ENCODE measurements at regions not wholly inside any gene's neighbourhood (a gene's known extent, or its start where the extent isn't known, plus 50 kb on each side); places are given as distances from the start of the nearest gene placed in this dataset.
"Not testable (repeated sequence)": the region's sequence is repeated elsewhere in the genome, so short reads cannot be mapped to it uniquely, and the experiment has no call there.

DNA sequence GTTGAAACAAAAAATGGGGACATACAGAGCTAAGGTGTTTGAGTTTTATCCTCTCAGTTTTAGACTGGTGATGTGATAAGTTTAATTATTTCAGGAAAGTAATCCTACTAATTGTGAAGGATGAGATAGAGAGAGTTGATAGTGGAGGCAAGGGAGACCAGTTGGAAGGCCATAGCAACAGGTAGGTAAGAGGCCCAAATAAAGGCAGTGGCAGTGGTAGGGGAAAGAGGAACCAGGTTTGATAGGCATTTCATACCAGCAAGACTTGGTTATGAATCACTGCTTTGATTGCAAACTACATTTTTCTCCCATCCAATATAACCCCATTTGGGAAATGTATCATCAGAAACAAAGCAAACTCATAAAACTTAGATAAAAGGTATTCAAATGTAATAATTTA lies 63.1 kb upstream of the SH3GLB1 start:
- Mint-ChIP-seq H3K27me3 (ENCODE audit: unreplicated experiment) (no peaks in the 10 kb centered on the region), H3K36me3 (ENCODE audit: insufficient read depth, unreplicated experiment) (no peaks in the 10 kb centered on the region), H3K4me1 (ENCODE audit: low read depth, unreplicated experiment) (no peaks in the 10 kb centered on the region), H3K27ac (ENCODE audit: unreplicated experiment) (no peak overlapping the region), H3K9me3 (ENCODE audit: low read depth, unreplicated experiment) (no peaks in the 10 kb centered on the region), H3K4me3 (ENCODE audit: low read depth, unreplicated experiment) (no peak overlapping the region)
- DNase-seq = no peak
- CTCF ChIA-PET = no interaction called here
- BruUV-seq (replicated peaks) = no TSS peak
- TF ChIP-seq, protein P1, sequence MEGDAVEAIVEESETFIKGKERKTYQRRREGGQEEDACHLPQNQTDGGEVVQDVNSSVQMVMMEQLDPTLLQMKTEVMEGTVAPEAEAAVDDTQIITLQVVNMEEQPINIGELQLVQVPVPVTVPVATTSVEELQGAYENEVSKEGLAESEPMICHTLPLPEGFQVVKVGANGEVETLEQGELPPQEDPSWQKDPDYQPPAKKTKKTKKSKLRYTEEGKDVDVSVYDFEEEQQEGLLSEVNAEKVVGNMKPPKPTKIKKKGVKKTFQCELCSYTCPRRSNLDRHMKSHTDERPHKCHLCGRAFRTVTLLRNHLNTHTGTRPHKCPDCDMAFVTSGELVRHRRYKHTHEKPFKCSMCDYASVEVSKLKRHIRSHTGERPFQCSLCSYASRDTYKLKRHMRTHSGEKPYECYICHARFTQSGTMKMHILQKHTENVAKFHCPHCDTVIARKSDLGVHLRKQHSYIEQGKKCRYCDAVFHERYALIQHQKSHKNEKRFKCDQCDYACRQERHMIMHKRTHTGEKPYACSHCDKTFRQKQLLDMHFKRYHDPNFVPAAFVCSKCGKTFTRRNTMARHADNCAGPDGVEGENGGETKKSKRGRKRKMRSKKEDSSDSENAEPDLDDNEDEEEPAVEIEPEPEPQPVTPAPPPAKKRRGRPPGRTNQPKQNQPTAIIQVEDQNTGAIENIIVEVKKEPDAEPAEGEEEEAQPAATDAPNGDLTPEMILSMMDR (IDR thresholded peaks at IDR 0.05; ENCODE audit: unreplicated experiment) = no peak
- intact Hi-C loops (cut with micrococcal nuclease; ENCODE audit: unreplicated experiment) = no loop called here

DNA sequence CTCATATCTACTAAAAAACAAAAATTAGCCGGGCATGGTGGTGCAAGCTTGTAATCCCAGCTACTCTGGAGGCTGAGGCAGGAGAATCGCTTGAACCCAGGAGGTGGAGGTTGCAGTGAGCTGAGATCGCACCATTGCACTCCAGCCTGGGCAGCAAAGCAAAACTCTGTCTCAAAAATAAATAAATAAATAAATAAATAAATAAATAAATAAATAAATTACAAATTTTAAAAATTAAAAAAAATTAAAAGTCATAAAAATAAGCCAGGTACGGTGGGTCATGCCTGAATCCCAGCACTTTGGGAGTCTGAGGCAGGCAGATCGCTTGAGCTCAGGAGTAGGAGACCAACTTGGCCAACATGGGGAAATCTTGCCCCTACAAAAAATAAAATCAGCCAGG lies 59.7 kb upstream of the SH3GLB1 start:
- H3K27me3 Mint-ChIP-seq (ENCODE audit: unreplicated experiment); DNase-seq; H3K4me3 Mint-ChIP-seq (ENCODE audit: low read depth, unreplicated experiment); H3K36me3 Mint-ChIP-seq (ENCODE audit: insufficient read depth, unreplicated experiment); intact Hi-C loops (cut with micrococcal nuclease; ENCODE audit: unreplicated experiment); H3K4me1 Mint-ChIP-seq (ENCODE audit: low read depth, unreplicated experiment); BruUV-seq (replicated peaks); CTCF ChIA-PET; H3K9me3 Mint-ChIP-seq (ENCODE audit: low read depth, unreplicated experiment); H3K27ac Mint-ChIP-seq (ENCODE audit: unreplicated experiment): not testable (repeated sequence)

DNA sequence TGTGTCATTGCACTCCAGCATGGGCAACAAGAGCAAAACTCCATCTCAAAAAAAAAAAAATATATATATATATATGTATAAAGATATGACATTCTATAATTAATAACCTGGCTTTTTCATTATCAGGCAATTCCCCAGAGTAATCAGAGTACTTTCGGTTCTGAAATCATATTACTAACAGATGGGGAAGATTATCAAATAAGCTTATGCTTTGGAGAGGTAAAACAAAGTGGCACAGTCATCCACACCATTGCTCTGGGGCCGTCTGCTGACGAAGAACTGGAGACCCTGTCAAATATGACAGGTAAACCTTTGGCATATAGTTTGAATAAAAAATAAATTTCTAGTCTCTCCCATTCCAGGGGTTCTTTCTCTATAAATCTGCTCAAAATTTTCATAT lies 58.5 kb upstream of the SH3GLB1 start:
- CTCF ChIA-PET = no interaction called here
- no peaks in the 10 kb centered on the region for H3K9me3 Mint-ChIP-seq (ENCODE audit: low read depth, unreplicated experiment)
- no peaks in the 10 kb centered on the region for H3K4me1 Mint-ChIP-seq (ENCODE audit: low read depth, unreplicated experiment)
- H3K4me3 Mint-ChIP-seq (ENCODE audit: low read depth, unreplicated experiment) = no peak overlapping the region
- DNase-seq = no peak
- intact Hi-C loops (cut with micrococcal nuclease; ENCODE audit: unreplicated experiment) = no loop called here
- no peak overlapping the region for H3K27ac Mint-ChIP-seq (ENCODE audit: unreplicated experiment)
- TF ChIP-seq, protein P1 (IDR thresholded peaks at IDR 0.05; ENCODE audit: unreplicated experiment) = no peak
- no TSS peak for BruUV-seq (replicated peaks)
- no peaks in the 10 kb centered on the region for H3K36me3 Mint-ChIP-seq (ENCODE audit: insufficient read depth, unreplicated experiment)
- H3K27me3 Mint-ChIP-seq (ENCODE audit: unreplicated experiment) = no peaks in the 10 kb centered on the region

DNA sequence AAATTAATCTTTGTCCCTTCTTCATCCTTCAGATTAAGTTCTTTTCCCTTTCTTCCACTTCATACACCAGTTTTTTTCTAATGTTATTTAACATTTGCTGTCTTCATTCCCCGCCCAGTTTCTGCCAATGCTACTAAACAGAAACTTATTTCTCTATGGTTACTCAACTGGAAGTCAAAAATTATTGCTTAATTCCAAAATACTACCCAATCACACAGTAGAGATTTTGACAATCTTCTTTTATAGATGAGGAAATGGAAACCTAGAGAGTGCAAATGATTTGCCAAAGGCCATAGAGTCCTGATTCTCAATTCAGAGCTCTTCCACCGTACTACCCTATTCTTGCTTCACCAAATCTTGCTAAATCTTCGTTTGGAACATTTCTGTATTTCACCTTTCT lies 58.1 kb upstream of the SH3GLB1 start:
- DNase-seq = no peak
- H3K27ac Mint-ChIP-seq (ENCODE audit: unreplicated experiment) = no peak overlapping the region
- no peak overlapping the region for H3K4me3 Mint-ChIP-seq (ENCODE audit: low read depth, unreplicated experiment)
- H3K9me3 Mint-ChIP-seq (ENCODE audit: low read depth, unreplicated experiment) = no peaks in the 10 kb centered on the region
- no peaks in the 10 kb centered on the region for H3K36me3 Mint-ChIP-seq (ENCODE audit: insufficient read depth, unreplicated experiment)
- H3K4me1 Mint-ChIP-seq (ENCODE audit: low read depth, unreplicated experiment) = no peaks in the 10 kb centered on the region
- CTCF ChIA-PET = no interaction called here
- TF ChIP-seq, protein P1 (IDR thresholded peaks at IDR 0.05; ENCODE audit: unreplicated experiment) = no peak
- BruUV-seq (replicated peaks) = no TSS peak
- intact Hi-C loops (cut with micrococcal nuclease; ENCODE audit: unreplicated experiment) = no loop called here
- no peaks in the 10 kb centered on the region for H3K27me3 Mint-ChIP-seq (ENCODE audit: unreplicated experiment)

DNA sequence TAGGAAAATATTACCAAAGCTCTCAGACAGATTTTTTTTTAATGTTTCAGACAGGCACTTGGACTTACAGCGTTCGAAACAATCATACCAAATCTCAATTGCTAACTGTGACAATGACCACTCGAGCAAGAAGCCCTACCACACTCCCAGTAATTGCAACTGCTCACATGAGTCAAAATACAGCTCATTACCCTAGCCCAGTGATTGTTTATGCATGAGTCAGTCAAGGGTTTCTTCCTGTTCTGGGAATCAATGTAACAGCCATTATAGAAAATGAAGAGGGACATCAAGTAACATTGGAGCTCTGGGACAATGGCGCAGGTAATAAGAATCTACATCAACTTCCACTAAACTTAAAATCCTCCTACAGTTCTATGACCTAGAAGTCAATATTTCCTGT lies 56.1 kb upstream of the SH3GLB1 start:
- intact Hi-C loops (cut with micrococcal nuclease; ENCODE audit: unreplicated experiment) = no loop called here

More for the DNA sequence above, 56.1 kb upstream of the SH3GLB1 start:
- CTCF ChIA-PET = interaction anchor here (0.6 to 1.1 kb wide), 3 partner anchors 106 to 133 kb away, joined by 3 to 4 read pairs (median 3); no protein-coding TSS in a partner anchor
- H3K9me3 Mint-ChIP-seq (ENCODE audit: low read depth, unreplicated experiment) = no peaks in the 10 kb centered on the region
- DNase-seq = peak; percentile 26
- TF ChIP-seq, protein P1 (IDR thresholded peaks at IDR 0.05; ENCODE audit: unreplicated experiment) = no peak
- no TSS peak for BruUV-seq (replicated peaks)
- H3K27ac Mint-ChIP-seq (ENCODE audit: unreplicated experiment) = peak overlapping the region; percentile 40
- no peaks in the 10 kb centered on the region for H3K36me3 Mint-ChIP-seq (ENCODE audit: insufficient read depth, unreplicated experiment)
- no peak overlapping the region for H3K4me3 Mint-ChIP-seq (ENCODE audit: low read depth, unreplicated experiment)
- no peaks in the 10 kb centered on the region for H3K27me3 Mint-ChIP-seq (ENCODE audit: unreplicated experiment)
- no peaks in the 10 kb centered on the region for H3K4me1 Mint-ChIP-seq (ENCODE audit: low read depth, unreplicated experiment)
